Tibial nerve (tissue), 4 donors: ENCODE measurements at regions not wholly inside any gene's neighbourhood (a gene's known extent, or its start where the extent isn't known, plus 50 kb on each side); places are given as distances from the start of the nearest gene placed in this dataset.
A peak's percentile ranks its signal among the peaks of the same experiment; 100 is the strongest.

Source experiments
- DNase-seq, 2 donors: peaks; one replicate each; pipeline ENCODE4 v3.0.0-alpha.2; 2019; ENCODE audit warnings: low spot score in 2 of 2
- H3K27ac ChIP-seq, 4 donors: fragments of 200-600 bp; sonication (generic) in 3 of 4; one replicate each; pipeline ENCODE4 v1.5.1; 2017 to 2019; ENCODE audit warnings: mild to moderate bottlenecking in 1 of 4
- H3K27me3 ChIP-seq, 2 donors: fragments of 200-600 bp; sonication (generic) in 1 of 2; one replicate each; pipeline versions ENCODE4 v1.5.1 to v1.6.0; 2017 to 2019
- H3K36me3 ChIP-seq, 3 donors: fragments of 200-600 bp; sonication (generic); one replicate each; pipeline ENCODE4 v1.5.1; 2018 to 2019
- H3K4me1 ChIP-seq, 4 donors: fragments of 200-600 bp; sonication (generic) in 3 of 4; one replicate each; pipeline ENCODE4 v1.5.1; 2017 to 2019
- H3K4me3 ChIP-seq, 4 donors: fragments of 200-600 bp; sonication (generic) in 3 of 4; one replicate each; pipeline ENCODE4 v1.5.1; 2017 to 2019; ENCODE audit warnings: mild to moderate bottlenecking in 1 of 4, moderate library complexity in 1 of 4
- H3K9me3 ChIP-seq, 4 donors: fragments of 200-600 bp; sonication (generic) in 3 of 4; one replicate each; pipeline ENCODE4 v1.5.1; 2017 to 2019
- EP300 ChIP-seq, 2 donors: sonication (generic); formaldehyde crosslinking; IDR thresholded peaks; one replicate each; pipeline ENCODE4 v1.6.1; 2017; ENCODE audit warnings: antibody characterized with exemption in 2 of 2, mild to moderate bottlenecking in 1 of 2
- POLR2A ChIP-seq, 2 donors: fragments of 450-650 bp; IDR thresholded peaks; one replicate each; pipeline ENCODE4 v1.6.1; 2017; ENCODE audit warnings: antibody characterized with exemption in 2 of 2, mild to moderate bottlenecking in 2 of 2, moderate library complexity in 2 of 2
- WGBS, 2 donors: methylation state at CpG; one replicate each; pipeline ENCODE4 v1.1.5; 2018; 5-methylcytosine and 5-hydroxymethylcytosine counted together
- TF ChIP-seq, protein P1 (sequence below), 5 experiments: fragments of 200-600 bp in 3 of 5; fragments of 450-650 bp in 2 of 5; sonication (generic) in 3 of 5; IDR thresholded peaks; one replicate each; pipeline ENCODE4 v1.5.1; 2016 to 2019; ENCODE audit warnings: antibody characterized with exemption in 5 of 5, mild to moderate bottlenecking in 3 of 5, moderate library complexity in 2 of 5

DNA sequence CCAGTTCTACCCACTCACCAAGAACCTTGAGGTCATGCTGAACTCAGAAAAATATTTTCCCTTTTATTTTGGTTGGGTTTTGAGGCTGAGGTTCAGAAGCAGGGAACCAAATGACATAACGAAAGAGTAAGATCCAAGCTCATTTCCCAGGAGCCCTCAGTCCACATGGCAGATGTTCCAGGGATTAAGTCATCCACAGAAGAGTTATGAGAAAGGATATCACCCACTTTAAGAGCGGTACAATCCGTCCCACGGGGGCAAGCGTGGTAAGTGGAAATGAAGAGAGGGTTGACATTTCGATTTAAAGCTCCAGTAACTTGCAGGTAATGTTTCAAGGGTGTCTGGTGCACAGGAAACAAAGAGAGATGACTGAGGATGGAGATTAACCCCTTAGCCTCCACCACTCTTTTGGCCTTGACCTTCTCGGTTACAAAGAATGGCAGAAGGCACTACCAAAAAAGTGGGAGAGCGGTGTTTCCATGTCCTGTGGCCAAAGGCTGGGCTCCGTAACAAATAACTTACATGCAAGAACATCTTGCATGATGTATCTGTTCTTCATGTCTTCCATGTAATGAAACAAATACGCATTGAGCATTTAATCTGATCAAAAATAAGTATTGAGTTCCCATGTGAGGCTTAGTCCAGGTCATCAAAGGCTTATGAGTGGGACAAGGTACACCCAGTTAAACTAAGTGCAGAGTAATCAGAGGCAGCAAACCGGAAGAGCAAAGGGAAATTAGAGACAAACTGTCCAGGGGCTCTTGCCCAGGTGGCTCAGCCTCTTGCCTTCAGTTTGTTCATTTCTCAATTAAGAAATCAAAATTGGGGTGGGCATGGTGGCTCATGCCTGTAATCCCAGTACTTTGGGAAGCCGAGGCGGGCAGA is 241.4 kb downstream of the TOMM20 start:
- Histone ChIP-seq H3K27me3 (no peaks in the 10 kb centered on the region), H3K9me3 (peaks cover 0 to 6% (median 0%) of the 10 kb centered on the region in 4 donors), H3K27ac (peak overlapping the region in 2 of 4 donors; percentile 37 to 41), H3K4me1 (peaks cover 0 to 20% (median 5%) of the 10 kb centered on the region in 4 donors), H3K4me3 (no peak overlapping the region), H3K36me3 (no peaks in the 10 kb centered on the region)
- WGBS, 2 donors, result 68 to 78% methylated on average over 13 of the region's 13 CpGs
- DNase-seq, result peak; percentile 33 to 59
- peak in 1 of 2 donors; percentile 40 for TF ChIP-seq EP300 (IDR thresholded peaks at IDR 0.05)
- no peak for TF ChIP-seq POLR2A (IDR thresholded peaks at IDR 0.05)
- TF ChIP-seq, protein P1, sequence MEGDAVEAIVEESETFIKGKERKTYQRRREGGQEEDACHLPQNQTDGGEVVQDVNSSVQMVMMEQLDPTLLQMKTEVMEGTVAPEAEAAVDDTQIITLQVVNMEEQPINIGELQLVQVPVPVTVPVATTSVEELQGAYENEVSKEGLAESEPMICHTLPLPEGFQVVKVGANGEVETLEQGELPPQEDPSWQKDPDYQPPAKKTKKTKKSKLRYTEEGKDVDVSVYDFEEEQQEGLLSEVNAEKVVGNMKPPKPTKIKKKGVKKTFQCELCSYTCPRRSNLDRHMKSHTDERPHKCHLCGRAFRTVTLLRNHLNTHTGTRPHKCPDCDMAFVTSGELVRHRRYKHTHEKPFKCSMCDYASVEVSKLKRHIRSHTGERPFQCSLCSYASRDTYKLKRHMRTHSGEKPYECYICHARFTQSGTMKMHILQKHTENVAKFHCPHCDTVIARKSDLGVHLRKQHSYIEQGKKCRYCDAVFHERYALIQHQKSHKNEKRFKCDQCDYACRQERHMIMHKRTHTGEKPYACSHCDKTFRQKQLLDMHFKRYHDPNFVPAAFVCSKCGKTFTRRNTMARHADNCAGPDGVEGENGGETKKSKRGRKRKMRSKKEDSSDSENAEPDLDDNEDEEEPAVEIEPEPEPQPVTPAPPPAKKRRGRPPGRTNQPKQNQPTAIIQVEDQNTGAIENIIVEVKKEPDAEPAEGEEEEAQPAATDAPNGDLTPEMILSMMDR (IDR thresholded peaks at IDR 0.05), result no peak

DNA sequence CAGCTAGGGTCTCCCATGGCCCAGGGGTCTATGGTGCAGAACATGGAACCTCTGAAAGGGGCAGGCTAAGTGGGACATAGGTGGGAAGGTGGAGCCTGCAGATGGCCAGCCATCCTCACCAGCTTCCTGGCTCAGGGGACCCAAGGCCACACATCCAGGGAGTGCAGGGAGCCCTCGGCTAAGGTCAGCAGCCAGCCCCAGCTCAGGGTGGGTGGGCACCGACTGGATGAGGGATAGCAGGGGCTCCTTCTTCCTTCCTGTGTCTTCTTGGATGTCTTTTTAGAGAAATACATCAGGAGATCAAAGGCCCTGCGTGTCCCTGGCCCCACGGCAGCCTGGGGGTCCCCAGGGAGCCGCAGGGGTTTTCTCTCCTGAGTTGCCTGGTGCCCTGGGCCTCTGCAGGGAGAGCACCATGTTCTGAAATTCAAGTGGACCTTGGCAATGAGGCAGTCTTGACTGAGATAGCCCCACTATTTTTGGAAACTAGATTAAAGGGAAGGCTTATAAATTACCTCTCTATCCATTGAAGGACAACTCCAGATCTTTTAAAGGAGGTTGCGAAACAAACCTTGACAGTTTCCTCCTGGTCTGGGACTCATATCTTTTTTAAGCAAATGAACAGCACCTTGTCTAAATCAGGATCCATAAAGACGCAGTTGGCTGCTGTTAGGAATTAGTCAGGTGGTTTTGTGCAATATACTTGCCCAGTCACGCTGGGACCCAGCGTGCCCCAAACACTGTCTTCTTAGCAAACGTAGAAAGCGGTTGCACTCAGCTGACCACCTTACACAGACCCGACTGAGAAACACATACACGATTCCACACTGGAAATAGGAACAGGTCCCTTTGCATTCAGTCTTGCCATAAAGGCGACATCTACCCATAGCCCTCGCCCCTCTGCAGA is 242.3 kb downstream of the TOMM20 start:
- 73 to 74% methylated on average over 14 to 15 of the region's 15 CpGs for WGBS, 2 donors
- Histone ChIP-seq H3K27me3 (no peaks in the 10 kb centered on the region), H3K9me3 (peaks cover 0 to 6% (median 0%) of the 10 kb centered on the region in 4 donors), H3K36me3 (no peaks in the 10 kb centered on the region), H3K4me3 (no peak overlapping the region), H3K27ac (peak overlapping the region in 3 of 4 donors; percentile 11 to 57 (median 40)), H3K4me1 (peaks cover 0 to 20% (median 5%) of the 10 kb centered on the region in 4 donors)
- DNase-seq, result no peak
- TF ChIP-seq, protein P1 (IDR thresholded peaks at IDR 0.05), result no peak
- peak in 1 of 2 donors; percentile 10 for TF ChIP-seq EP300 (IDR thresholded peaks at IDR 0.05)

DNA sequence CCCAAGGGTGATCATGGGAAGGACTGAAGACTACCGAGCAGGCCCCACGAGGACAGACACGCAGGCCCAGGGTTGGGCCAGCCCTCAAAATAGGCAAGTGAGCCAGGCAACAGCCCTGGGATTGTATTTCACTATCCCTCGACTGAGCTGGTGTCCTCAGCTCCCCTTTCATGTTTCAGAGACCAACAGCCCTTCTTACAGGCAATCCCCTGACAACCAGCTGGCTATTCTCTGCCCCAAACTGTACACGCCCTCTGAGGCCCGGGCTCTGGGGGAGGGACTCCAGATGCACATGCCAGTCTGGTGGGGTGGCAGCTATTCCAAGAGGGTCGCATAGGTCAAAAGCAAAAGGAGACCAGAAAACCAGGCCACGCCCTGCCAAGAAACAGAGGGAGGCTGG is 243.0 kb downstream of the TOMM20 start:
- H3K27ac ChIP-seq, result peak overlapping the region in 1 of 4 donors; percentile 40
- 69% methylated on average over 8 of the region's 8 CpGs for WGBS, 2 donors

DNA sequence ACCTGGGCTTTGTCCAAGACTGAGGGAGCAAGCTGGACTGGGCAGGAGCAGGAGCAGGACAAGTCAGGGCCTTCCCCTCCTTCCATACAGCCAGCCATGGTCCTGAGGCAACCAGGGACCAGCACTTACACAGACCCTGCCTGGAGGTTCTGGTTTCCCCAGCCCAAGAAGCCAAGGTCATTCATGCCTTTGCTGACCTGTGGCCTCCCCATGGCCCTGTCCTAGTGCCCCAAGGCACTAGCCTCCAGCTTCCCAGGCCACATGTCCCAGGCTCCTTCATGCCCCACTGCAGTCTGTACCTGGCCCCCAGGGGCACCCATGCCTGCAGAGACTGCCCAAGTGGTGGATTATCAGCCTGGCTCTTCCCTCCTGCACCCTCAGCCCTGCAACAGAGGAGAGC is 243.9 kb downstream of the TOMM20 start:
- TF ChIP-seq EP300 (IDR thresholded peaks at IDR 0.05), result no peak
- TF ChIP-seq, protein P1 (IDR thresholded peaks at IDR 0.05), result no peak
- TF ChIP-seq POLR2A (IDR thresholded peaks at IDR 0.05), result no peak
- Histone ChIP-seq H3K36me3 (no peaks in the 10 kb centered on the region), H3K4me1 (peaks cover 0 to 20% (median 5%) of the 10 kb centered on the region in 4 donors), H3K27me3 (no peaks in the 10 kb centered on the region), H3K27ac (no peak overlapping the region), H3K9me3 (peaks cover 0 to 6% (median 0%) of the 10 kb centered on the region in 4 donors), H3K4me3 (no peak overlapping the region)
- DNase-seq, result no peak

More for the DNA sequence above, 243.0 kb downstream of the TOMM20 start:
- Histone ChIP-seq H3K36me3 (no peaks in the 10 kb centered on the region), H3K4me1 (peaks cover 0 to 20% (median 5%) of the 10 kb centered on the region in 4 donors), H3K27me3 (no peaks in the 10 kb centered on the region), H3K9me3 (peaks cover 0 to 6% (median 0%) of the 10 kb centered on the region in 4 donors), H3K4me3 (no peak overlapping the region)
- TF ChIP-seq, protein P1 (IDR thresholded peaks at IDR 0.05), result no peak
- TF ChIP-seq POLR2A (IDR thresholded peaks at IDR 0.05) (no peak), EP300 (IDR thresholded peaks at IDR 0.05) (no peak)
- DNase-seq, result no peak
